ENCODE measurements at regions not wholly inside any gene's neighbourhood (a gene's known extent, or its start where the extent isn't known, plus 50 kb on each side); places are given as distances from the start of the nearest gene placed in this dataset.
"Not testable (repeated sequence)": the region's sequence is repeated elsewhere in the genome, so short reads cannot be mapped to it uniquely, and the experiment has no call there.

- not testable (repeated sequence) for H3K4me3 ChIP-seq (ENCODE audit: low read length)
- DNase-seq (ENCODE audit: low read depth, low spot score), result peak; percentile 11
These were observed 89.4 kb upstream of the ADCY2 start for GRCh38 chr5:7306556-7306955.

- H3K4me3 ChIP-seq (ENCODE audit: low read length); DNase-seq (ENCODE audit: low read depth, low spot score): not testable (repeated sequence)
These were observed 88.2 kb upstream of the ADCY2 start for GRCh38 chr5:7307709-7308108.

GRCh38 chr5:7309715-7310114 lies 86.2 kb upstream of the ADCY2 start:
- not testable (repeated sequence) for H3K4me3 ChIP-seq (ENCODE audit: low read length)

GRCh38 chr5:7310656-7311055 lies 85.3 kb upstream of the ADCY2 start:
- not testable (repeated sequence) for H3K4me3 ChIP-seq (ENCODE audit: low read length); DNase-seq (ENCODE audit: low read depth, low spot score)

More at GRCh38 chr5:7309715-7310114, 86.2 kb upstream of the ADCY2 start:
- not testable (repeated sequence) for DNase-seq (ENCODE audit: low read depth, low spot score)

- no peak for DNase-seq (ENCODE audit: low read depth, low spot score)
These were observed 80.8 kb upstream of the ADCY2 start for GRCh38 chr5:7315118-7315517.

GRCh38 chr5:7317751-7318150 lies 78.2 kb upstream of the ADCY2 start:
- no peak overlapping the region for H3K4me3 ChIP-seq (ENCODE audit: low read length)
- DNase-seq (ENCODE audit: low read depth, low spot score), result no peak

More at GRCh38 chr5:7315118-7315517, 80.8 kb upstream of the ADCY2 start:
- no peak overlapping the region for H3K4me3 ChIP-seq (ENCODE audit: low read length)

- no peak overlapping the region for H3K4me3 ChIP-seq (ENCODE audit: low read length)
- DNase-seq (ENCODE audit: low read depth, low spot score), result no peak
These were observed 75.1 kb upstream of the ADCY2 start for GRCh38 chr5:7320701-7321301.

- DNase-seq (ENCODE audit: low read depth, low spot score), result no peak
- no peak overlapping the region for H3K4me3 ChIP-seq (ENCODE audit: low read length)
These were observed 74.2 kb upstream of the ADCY2 start for GRCh38 chr5:7321724-7322123.

- no peak for DNase-seq (ENCODE audit: low read depth, low spot score)
These were observed 71.0 kb upstream of the ADCY2 start for GRCh38 chr5:7324919-7325318.

GRCh38 chr5:7325975-7326913 lies 69.7 kb upstream of the ADCY2 start:
- no peak overlapping the region for H3K4me3 ChIP-seq (ENCODE audit: low read length)
- DNase-seq (ENCODE audit: low read depth, low spot score), result no peak

More at GRCh38 chr5:7324919-7325318, 71.0 kb upstream of the ADCY2 start:
- no peak overlapping the region for H3K4me3 ChIP-seq (ENCODE audit: low read length)

GRCh38 chr5:7329141-7329540 lies 66.8 kb upstream of the ADCY2 start:
- no peak for DNase-seq (ENCODE audit: low read depth, low spot score)
- no peak overlapping the region for H3K4me3 ChIP-seq (ENCODE audit: low read length)

GRCh38 chr5:7329712-7330111 lies 66.2 kb upstream of the ADCY2 start:
- DNase-seq (ENCODE audit: low read depth, low spot score), result no peak
- H3K4me3 ChIP-seq (ENCODE audit: low read length), result no peak overlapping the region

GRCh38 chr5:7330256-7330655 lies 65.7 kb upstream of the ADCY2 start:
- DNase-seq (ENCODE audit: low read depth, low spot score), result no peak
- no peak overlapping the region for H3K4me3 ChIP-seq (ENCODE audit: low read length)

- H3K4me3 ChIP-seq (ENCODE audit: low read length), result no peak overlapping the region
- DNase-seq (ENCODE audit: low read depth, low spot score), result no peak
These were observed 64.8 kb upstream of the ADCY2 start for GRCh38 chr5:7331131-7331530.

Measured in Jurkat, Clone E6-1 (cell line).